Common myeloid progenitor, CD34-positive (primary cell): ENCODE measurements at regions not wholly inside any gene's neighbourhood (a gene's known extent, or its start where the extent isn't known, plus 50 kb on each side); places are given as distances from the start of the nearest gene placed in this dataset.

ENCODE experiments used
- CTCF ChIA-PET: fragments of 350-600 bp; sonication (Branson Sonifier 250); formaldehyde crosslinking; loops from one replicate; lab custom pipeline; 2021; ENCODE audit warnings: antibody characterized with exemption; lab: Charles Lee
- POLR2A ChIA-PET: fragments of 350-600 bp; sonication (Branson Sonifier 250); formaldehyde crosslinking; loops from one replicate; lab custom pipeline; 2021; ENCODE audit warnings: antibody characterized with exemption; lab: Charles Lee
- DNase-seq, 3 donors: peaks; one replicate each; pipeline versions ENCODE4 v3.0.0 to v3.0.0-alpha.2; 2013
- H3K27ac ChIP-seq, 2 experiments: 1 replicate in 1 of 2; 2 replicates in 1 of 2; pipeline ENCODE4 v1.7.0; 2013; ENCODE audit warnings: inconsistent platforms in 2 of 2, low read length in 2 of 2, mild to moderate bottlenecking in 2 of 2, low read depth in 1 of 2, moderate library complexity in 1 of 2; ENCODE audit not compliant: severe bottlenecking in 2 of 2, insufficient read depth in 1 of 2, poor library complexity in 1 of 2
- H3K27me3 ChIP-seq, 5 experiments: replicated peaks in 2 of 5; 1 replicate in 3 of 5; 2 replicates in 2 of 5; pipeline versions ENCODE4 v1.6.1 to v1.7.0; 2013; ENCODE audit warnings: low read length in 4 of 5, mild to moderate bottlenecking in 2 of 5, moderate library complexity in 2 of 5, inconsistent platforms in 1 of 5; ENCODE audit not compliant: insufficient read depth in 5 of 5, control insufficient read depth in 4 of 5
- H3K36me3 ChIP-seq, 4 experiments: 1 replicate in 2 of 4; 2 replicates in 2 of 4; pipeline versions ENCODE4 v1.6.1 to v1.7.0; 2013; ENCODE audit warnings: low read length in 3 of 4, control low read depth in 1 of 4, mild to moderate bottlenecking in 1 of 4; ENCODE audit not compliant: control insufficient read depth in 4 of 4, insufficient read depth in 4 of 4
- H3K4me1 ChIP-seq, 4 experiments: 1 replicate in 3 of 4; 2 replicates in 1 of 4; pipeline versions ENCODE4 v1.6.1 to v1.7.1; 2013; ENCODE audit warnings: low read length in 3 of 4, mild to moderate bottlenecking in 3 of 4, control low read depth in 1 of 4, inconsistent platforms in 1 of 4, moderate library complexity in 1 of 4; ENCODE audit not compliant: control insufficient read depth in 4 of 4, insufficient read depth in 4 of 4; ENCODE audit errors: control extremely low read depth in 1 of 4
- H3K4me3 ChIP-seq, 7 experiments: 1 replicate in 4 of 7; 2 replicates in 3 of 7; pipeline versions ENCODE4 v1.5.1 to v1.7.0; 2013; ENCODE audit warnings: mild to moderate bottlenecking in 7 of 7, low read length in 6 of 7, moderate library complexity in 6 of 7, inconsistent platforms in 2 of 7, low read depth in 2 of 7, control low read depth in 1 of 7; ENCODE audit not compliant: insufficient read depth in 4 of 7, control insufficient read depth in 1 of 7; ENCODE audit errors: extremely low read depth in 1 of 7
- H3K9me3 ChIP-seq, 5 experiments: 1 replicate in 4 of 5; 2 replicates in 1 of 5; pipeline versions ENCODE4 v1.6.1 to v1.7.1; 2013; ENCODE audit warnings: low read length in 4 of 5, mild to moderate bottlenecking in 2 of 5, inconsistent platforms in 1 of 5, low read depth in 1 of 5, moderate library complexity in 1 of 5; ENCODE audit not compliant: control insufficient read depth in 4 of 5, insufficient read depth in 2 of 5; ENCODE audit errors: control extremely low read depth in 1 of 5
- WGBS: methylation state at CpG from one replicate; pipeline ENCODE4 v1.1.5; 2013; ENCODE audit not compliant: insufficient coverage; 5-methylcytosine and 5-hydroxymethylcytosine counted together

DNA sequence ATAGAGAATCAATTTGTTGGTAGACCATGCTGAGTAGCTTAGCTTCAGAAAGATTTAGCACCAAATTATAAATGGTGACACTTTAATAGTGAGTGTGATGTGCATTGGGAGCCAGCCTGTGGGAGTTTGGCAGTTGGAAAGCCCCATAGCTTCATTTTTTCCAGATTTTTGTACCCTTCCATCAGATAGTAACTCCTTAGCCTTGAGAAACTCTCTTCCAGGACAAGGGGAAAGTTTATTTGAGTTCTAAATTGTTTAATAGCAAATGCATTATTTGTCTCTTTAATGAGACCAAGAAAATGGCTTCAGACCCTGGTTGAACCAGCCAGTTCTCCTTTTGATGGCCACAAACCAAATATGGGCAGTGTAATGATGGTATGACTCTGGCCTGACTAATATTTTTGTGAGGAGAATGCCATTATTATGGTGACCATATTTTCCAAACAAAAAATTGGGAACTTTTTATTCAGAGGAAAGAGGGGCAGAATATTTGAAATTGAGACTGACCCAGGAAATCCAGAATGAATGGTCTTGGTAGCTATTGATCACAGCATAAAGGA lies 49.8 kb downstream of the PLCE1 start:
- Histone ChIP-seq H3K4me3 (no peak overlapping the region), H3K36me3 (no peaks in the 10 kb centered on the region)
- no peak for DNase-seq

GRCh38 chr10:94046098-94046497 lies 52.4 kb downstream of the PLCE1 start:
- no peaks in the 10 kb centered on the region for H3K36me3 ChIP-seq
- peaks cover 0 to 2% (median 0%) of the 10 kb centered on the region in 5 experiments for H3K9me3 ChIP-seq
- CTCF ChIA-PET, result no interaction called here
- H3K27ac ChIP-seq, result no peak overlapping the region
- no peak overlapping the region for H3K4me3 ChIP-seq
- POLR2A ChIA-PET, result no interaction called here
- H3K4me1 ChIP-seq, result peaks cover 0 to 3% (median 0%) of the 10 kb centered on the region in 4 experiments
- DNase-seq, result no peak
- H3K27me3 ChIP-seq, result peaks cover 0 to 3% (median 0%) of the 10 kb centered on the region in 5 experiments
- WGBS, result 20% methylated on average over 1 of the region's 1 CpG

More for the DNA sequence above, 49.8 kb downstream of the PLCE1 start:
- CTCF ChIA-PET, result no interaction called here
- Histone ChIP-seq H3K27me3 (peaks cover 0 to 3% (median 0%) of the 10 kb centered on the region in 5 experiments), H3K9me3 (peaks cover 0 to 2% (median 0%) of the 10 kb centered on the region in 5 experiments), H3K27ac (no peak overlapping the region), H3K4me1 (no peaks in the 10 kb centered on the region)
- POLR2A ChIA-PET, result no interaction called here

DNA sequence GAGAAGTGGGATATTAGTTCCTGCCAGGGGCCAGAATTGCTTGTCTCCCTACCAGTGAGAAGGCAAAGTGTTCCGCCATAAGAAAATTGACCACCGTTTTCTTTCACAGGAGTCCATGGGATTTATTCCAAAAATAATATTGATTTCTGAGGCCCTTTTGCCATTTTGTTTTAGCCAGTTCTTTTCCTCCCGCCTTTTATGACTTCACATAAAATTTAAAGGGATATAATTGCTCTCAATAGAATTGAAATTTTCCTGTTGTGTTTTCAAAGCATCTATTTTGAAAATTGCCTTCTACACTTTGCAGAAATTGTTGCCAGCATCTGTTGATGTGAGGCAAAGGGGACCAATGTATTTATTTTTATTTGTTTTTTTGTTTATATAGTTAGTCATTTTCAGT lies 53.6 kb downstream of the PLCE1 start:
- peaks cover 0 to 2% (median 0%) of the 10 kb centered on the region in 5 experiments for H3K9me3 ChIP-seq
- H3K27me3 ChIP-seq, result peaks cover 0 to 3% (median 0%) of the 10 kb centered on the region in 5 experiments
- no peak for DNase-seq
- ChIA-PET CTCF (no interaction called here), POLR2A (no interaction called here)
- 100% methylated on average over 1 of the region's 3 CpGs for WGBS
- no peak overlapping the region for H3K27ac ChIP-seq
- H3K36me3 ChIP-seq, result no peaks in the 10 kb centered on the region
- peaks cover 0 to 3% (median 0%) of the 10 kb centered on the region in 4 experiments for H3K4me1 ChIP-seq
- no peak overlapping the region for H3K4me3 ChIP-seq

GRCh38 chr10:94049911-94050310 lies 56.2 kb downstream of the PLCE1 start:
- WGBS, result 0% methylated on average over 1 of the region's 4 CpGs
- H3K4me3 ChIP-seq, result no peak overlapping the region
- H3K27ac ChIP-seq, result no peak overlapping the region
- ChIA-PET CTCF (no interaction called here), POLR2A (no interaction called here)
- no peak for DNase-seq
- H3K36me3 ChIP-seq, result no peaks in the 10 kb centered on the region
- H3K27me3 ChIP-seq, result no peaks in the 10 kb centered on the region
- H3K9me3 ChIP-seq, result no peaks in the 10 kb centered on the region
- H3K4me1 ChIP-seq, result peaks cover 0 to 3% (median 0%) of the 10 kb centered on the region in 4 experiments

DNA sequence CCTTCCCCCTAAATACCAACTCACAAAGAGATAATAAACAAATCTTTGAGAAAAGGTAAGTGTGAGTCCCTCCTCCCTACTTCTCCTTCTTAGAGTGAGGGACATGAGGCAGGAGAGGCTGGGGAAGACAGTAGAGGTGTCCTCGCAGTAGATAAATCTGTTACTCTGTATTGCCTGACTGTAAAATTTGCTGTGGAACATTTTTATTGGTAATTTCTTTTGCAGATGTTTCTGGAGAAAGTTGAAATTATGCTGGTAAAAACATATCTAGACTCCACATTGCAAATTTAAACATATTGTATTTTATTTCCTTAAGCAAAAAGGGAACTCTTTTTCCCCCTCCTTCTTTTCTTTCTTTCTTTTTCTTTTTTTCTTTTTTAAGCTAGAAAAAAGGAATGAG lies 58.5 kb downstream of the PLCE1 start:
- Histone ChIP-seq H3K27me3 (no peaks in the 10 kb centered on the region), H3K9me3 (no peaks in the 10 kb centered on the region), H3K36me3 (no peaks in the 10 kb centered on the region), H3K27ac (no peak overlapping the region), H3K4me3 (no peak overlapping the region), H3K4me1 (peaks cover 0 to 3% (median 0%) of the 10 kb centered on the region in 4 experiments)
- ChIA-PET POLR2A (no interaction called here), CTCF (no interaction called here)
- no peak for DNase-seq
- WGBS, result no CpG with 5 or more reads among the region's 1 CpG

- ChIA-PET CTCF (no interaction called here), POLR2A (no interaction called here)
- H3K4me3 ChIP-seq, result no peak overlapping the region
- H3K4me1 ChIP-seq, result peaks cover 0 to 3% (median 0%) of the 10 kb centered on the region in 4 experiments
- 100% methylated on average over 6 of the region's 11 CpGs for WGBS
- DNase-seq, result no peak
- no peak overlapping the region for H3K27ac ChIP-seq
- no peaks in the 10 kb centered on the region for H3K27me3 ChIP-seq
- no peaks in the 10 kb centered on the region for H3K9me3 ChIP-seq
- H3K36me3 ChIP-seq, result no peaks in the 10 kb centered on the region
Observed at GRCh38 chr10:94052866-94053791, 59.4 kb downstream of the PLCE1 start.
